ENCODE measurements at regions not wholly inside any gene's neighbourhood (a gene's known extent, or its start where the extent isn't known, plus 50 kb on each side); places are given as distances from the start of the nearest gene placed in this dataset.

GRCh38 chr2:239688122-239688681 is 287.4 kb upstream of the HDAC4 start:
- peak; percentile 34 for DNase-seq

- no peak for DNase-seq
Measured at GRCh38 chr2:239687441-239687840, 286.6 kb upstream of the HDAC4 start.

DNA sequence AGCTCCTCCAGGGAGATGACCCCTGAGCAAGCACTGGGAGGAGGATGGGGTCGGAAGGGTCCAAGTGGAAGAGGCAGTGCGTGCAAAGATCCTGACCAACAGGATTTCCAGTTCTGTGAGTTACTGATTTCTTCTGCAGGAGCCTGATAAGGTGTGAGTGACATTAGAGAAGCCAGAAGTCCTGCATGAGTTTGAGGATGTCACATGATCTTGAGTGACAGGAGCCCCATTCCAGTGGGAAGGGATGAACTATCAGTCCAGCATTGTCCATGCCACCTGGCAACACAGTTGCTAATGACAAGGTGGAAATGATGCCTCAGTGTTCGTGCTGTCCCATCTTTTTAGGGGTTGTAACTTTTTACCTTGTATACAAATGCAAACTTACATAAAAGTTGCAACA is 285.1 kb upstream of the HDAC4 start:
- no peak for DNase-seq

DNA sequence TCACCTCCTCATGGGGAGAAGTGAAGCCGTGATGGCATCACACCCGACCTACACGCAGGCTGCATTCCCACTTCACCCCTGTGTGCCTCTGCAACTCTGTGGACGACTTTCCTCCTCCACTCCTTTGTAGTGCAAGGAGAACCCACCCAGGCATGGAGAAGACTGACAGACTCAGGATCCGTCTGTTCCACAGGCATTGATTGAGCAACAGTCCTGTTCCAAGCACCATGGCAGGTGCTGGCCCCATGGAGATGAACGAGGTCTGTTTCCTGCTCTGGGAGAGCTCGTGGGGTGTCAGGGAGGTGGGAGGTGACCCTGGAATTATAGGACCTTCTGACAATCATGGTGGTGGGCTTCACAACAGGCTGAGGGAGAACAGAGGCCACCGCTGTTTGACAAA is 284.7 kb upstream of the HDAC4 start:
- DNase-seq: no peak

DNA sequence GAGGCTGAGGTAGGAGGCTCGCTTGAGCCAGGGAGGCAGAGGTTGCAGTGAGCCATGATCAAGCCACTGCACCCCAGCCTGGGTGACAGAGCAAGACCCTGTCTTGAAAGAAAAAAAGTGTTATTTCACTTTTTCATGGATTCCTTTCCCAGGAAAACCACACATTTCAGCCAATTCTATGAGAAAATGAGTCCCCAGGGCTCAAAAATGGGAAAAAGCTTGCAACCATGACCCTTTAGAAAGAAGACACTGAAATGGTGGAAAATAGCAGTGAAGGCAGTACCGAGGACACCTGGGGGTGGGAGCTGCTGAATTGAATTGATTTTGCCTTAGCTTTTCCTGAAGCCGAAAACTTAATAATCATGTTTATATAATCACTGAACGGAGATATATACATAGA is 284.2 kb upstream of the HDAC4 start:
- no peak for DNase-seq

DNA sequence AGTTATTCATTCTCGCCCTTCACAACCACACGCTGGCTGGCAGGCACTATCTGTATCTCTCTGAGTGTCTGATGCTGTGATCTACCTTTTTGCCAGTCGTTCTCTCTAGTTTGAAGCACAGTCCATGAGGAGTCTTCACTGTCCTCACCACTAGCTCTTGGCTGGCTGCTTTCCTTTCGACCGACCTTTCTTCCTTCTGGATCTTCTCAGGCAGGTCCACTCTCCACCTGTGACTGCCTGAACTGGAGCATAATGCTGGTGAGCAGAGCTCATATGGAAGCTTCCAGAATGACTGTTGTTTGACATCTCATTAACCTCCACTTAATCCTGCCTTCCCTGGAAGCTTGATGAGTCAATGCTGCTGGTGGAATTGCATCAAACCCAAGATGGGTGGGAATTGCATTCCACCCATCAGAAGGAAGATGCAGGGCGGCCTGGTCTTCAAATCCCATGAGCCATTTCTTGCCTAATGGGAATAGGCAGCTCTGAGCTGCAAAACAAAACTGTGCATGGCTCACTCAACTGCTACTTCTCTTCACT is 283.5 kb upstream of the HDAC4 start:
- DNase-seq: no peak

DNA sequence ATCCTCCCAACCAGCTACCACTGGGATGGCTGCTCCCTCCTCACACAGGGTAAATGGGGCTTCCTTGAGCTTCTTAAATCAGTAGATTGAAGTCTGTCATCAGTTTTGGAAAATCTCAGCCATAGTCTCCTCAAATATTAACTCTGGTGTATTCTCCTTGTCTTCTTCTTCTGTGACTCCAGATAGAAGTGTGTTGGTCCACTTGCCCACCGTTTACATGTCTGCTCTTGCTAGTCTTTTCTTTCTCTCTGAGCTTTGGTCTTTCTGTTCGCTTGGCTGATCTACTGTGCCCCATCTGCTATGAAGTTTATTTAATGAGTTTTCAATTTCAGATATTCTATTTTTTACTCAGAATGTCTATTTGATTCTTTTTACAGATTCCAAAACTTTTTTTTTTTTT is 281.7 kb upstream of the HDAC4 start:
- DNase-seq: no peak

DNA sequence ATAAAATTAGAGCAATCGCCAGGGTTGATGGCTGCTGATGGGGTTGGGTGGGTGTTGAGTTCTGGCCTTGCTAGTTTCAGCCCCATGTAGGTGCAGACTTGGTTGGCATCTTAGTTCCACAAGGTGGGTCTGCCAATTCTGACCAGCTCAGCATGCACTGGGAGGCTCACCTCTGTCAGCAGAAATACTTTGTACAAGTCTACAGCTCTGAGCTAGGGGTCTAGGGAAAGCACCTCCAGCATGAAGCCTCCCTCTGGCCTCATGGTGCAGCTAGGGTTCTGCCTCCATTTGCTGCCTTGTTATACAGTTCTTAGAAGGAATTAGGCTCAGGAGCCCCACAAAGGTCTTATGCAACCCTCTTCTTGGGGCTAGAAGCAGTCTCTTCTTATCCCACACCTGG is 278.9 kb upstream of the HDAC4 start:
- DNase-seq: no peak

DNA sequence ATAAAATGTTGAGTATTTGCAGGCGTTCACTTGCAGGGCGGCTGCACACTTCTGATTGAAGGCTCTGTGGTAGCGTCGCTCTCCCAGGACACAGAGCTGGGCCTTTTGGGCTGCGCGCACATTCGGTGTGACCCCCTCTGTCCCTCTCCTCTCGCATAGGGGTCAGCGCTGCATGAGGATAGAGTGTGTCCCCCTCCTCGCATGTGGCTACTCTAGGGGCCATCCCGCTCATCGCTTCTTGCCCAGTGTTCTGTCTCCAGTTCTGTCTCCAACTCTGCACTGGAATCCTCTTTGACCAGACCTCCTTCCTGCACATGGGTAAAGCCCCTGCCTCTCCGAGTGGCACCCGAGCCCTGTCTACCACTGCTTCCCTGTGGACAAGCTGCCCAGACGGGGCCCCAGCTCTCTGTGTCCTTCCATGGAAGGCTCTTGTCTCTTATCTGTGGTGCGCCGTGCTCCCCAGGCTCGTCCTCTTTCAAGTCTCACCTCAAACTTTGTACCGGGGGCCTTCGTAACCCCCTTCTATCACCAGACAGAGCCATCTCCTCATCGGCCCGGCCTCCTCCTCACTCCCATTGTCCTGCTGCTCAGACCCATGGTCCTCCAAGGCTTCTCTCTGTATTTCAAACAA is 278.0 kb upstream of the HDAC4 start:
- DNase-seq: no peak

GRCh38 chr2:239678186-239678490 is 277.3 kb upstream of the HDAC4 start:
- no peak for DNase-seq

DNA sequence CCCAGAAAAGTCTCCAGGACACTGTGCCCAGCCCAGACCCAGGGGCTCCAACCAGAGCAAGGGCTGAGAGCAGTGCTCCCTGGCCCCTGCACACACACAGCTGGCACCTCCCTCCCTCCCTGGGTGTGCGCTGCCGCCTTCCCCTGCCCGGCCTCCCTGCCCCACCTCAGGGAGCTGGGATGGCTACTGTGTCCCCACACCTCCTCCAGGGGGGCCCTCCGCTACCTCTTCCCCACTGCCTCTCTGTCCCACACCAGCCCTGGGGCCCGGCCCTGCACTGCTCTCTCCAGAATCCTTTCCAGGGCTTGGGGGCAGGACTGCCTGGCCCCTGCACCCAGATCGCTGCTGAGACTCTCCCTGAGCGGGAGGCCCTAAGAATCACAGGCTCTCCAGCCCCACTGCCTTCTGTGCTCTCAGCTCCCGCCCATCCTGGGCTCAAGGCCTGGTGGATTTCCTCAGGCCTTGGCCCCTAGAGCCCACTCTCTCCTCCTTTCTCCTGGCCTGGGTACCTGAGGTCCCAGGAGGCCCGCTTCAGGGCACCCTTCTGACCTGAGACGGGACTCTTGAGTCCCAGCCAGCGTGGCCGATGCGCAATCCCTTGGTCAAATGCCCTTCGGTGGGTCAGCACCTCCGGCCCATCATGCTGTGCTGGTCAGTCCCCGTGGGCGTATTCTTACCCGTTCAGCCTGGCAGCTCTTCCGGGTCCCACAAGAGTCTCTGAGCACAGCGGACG is 276.8 kb upstream of the HDAC4 start:
- no peak for DNase-seq

- DNase-seq: no peak
Measured at GRCh38 chr2:239676716-239677452, 276.1 kb upstream of the HDAC4 start.

GRCh38 chr2:239675826-239676715 is 275.3 kb upstream of the HDAC4 start:
- no peak for DNase-seq

DNA sequence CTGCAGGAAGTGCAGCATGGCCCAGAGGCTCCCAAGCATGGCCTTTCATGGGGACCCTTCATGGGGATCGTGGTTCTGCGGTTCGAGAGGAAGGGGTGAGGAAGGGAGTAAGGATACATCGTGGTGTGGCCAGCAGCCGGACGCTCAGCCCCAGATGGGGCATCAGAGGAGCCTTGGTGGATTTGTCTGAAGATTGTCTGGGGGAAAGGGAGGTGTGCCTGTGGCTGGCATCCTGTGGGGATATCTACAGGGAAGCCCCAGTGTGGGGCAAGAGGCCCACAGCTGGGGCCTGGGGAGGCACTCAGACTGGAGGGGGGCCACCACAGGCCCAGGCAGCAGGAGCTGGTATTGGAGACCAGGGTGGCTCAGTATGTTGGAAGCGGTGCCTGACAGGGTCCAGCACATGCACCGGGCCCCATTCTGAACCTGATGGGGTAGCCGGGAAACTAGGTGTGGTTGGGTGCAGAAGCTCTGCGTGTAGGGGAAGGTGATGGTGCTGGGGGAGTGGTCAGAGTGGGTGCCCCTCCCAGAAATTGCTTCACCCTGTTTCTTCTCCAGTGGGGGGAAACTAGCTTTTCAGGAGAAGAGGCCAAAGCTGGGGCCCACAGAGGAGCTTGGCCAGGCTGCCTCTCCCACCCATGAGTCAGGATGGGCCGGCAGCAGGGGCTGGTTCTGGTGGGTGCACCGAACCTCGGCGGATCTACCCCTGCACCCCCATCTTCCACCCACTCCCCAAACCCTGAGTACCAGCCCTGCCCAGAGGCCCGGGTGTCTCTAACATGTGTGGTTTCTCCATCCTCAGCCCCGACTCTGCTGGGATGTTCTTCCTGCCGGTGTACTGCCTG is 274.4 kb upstream of the HDAC4 start:
- no peak for DNase-seq

- DNase-seq: no peak
Measured at GRCh38 chr2:239674101-239674980, 273.5 kb upstream of the HDAC4 start.

DNA sequence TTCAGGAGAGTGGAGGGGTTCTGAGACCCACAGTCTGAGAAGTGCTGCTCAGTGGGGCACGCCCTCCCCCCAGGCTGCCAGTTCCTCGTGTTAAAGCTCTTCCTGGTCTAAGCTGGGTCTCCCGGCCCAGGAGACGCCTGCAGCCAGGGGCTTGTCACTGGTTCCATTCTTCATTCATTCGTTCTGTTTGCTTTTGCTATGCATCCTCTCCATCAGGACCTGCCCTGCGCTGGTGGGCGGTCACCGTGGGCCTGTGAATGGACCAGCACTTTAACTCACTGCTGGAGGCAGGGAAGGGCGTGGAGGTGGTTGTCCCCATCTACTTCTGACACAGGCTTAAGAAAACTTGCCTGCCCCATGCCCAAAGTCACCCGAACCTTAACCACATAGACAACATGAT is 272.8 kb upstream of the HDAC4 start:
- no peak for DNase-seq

- DNase-seq: no peak
Measured at GRCh38 chr2:239671916-239672849, 271.4 kb upstream of the HDAC4 start.

GRCh38 chr2:239671471-239671870 is 270.7 kb upstream of the HDAC4 start:
- DNase-seq: no peak

All from tongue (tissue), 1 donor.